Thyroid gland (tissue), 4 donors: ENCODE measurements at regions not wholly inside any gene's neighbourhood (a gene's known extent, or its start where the extent isn't known, plus 50 kb on each side); places are given as distances from the start of the nearest gene placed in this dataset.

Experiments
- DNase-seq, 2 donors: peaks; one replicate each; pipeline ENCODE4 v3.0.0-alpha.2; 2019
- H3K27ac ChIP-seq, 3 donors: fragments of 200-600 bp; sonication (generic); 1 replicate in 2 of 3; 2 replicates in 1 of 3; pipeline ENCODE4 v1.5.1; 2016 to 2019; ENCODE audit warnings: mild to moderate bottlenecking in 1 of 3, moderate library complexity in 1 of 3
- H3K27me3 ChIP-seq: fragments of 200-600 bp; sonication (generic); one replicate; pipeline ENCODE4 v1.5.1; 2019
- H3K36me3 ChIP-seq, 2 donors: fragments of 200-600 bp; sonication (generic); one replicate each; pipeline ENCODE4 v1.5.1; 2016 to 2019
- H3K4me1 ChIP-seq, 2 donors: fragments of 200-600 bp; sonication (generic); one replicate each; pipeline ENCODE4 v1.5.1; 2017 to 2019
- H3K4me3 ChIP-seq, 3 donors: fragments of 200-600 bp; sonication (generic); replicated peaks in 1 of 3; 1 replicate in 2 of 3; 2 replicates in 1 of 3; pipeline ENCODE4 v1.5.1; 2016; ENCODE audit warnings: mild to moderate bottlenecking in 1 of 3
- H3K9me3 ChIP-seq: fragments of 200-600 bp; sonication (generic); one replicate; pipeline ENCODE4 v1.5.1; 2017
- POLR2A ChIP-seq, 2 donors: fragments of 450-650 bp; IDR thresholded peaks; one replicate each; pipeline ENCODE4 v1.6.1; 2017; ENCODE audit warnings: antibody characterized with exemption in 2 of 2, mild to moderate bottlenecking in 2 of 2, moderate library complexity in 1 of 2
- WGBS, 2 donors: methylation state at CpG; one replicate each; pipeline ENCODE4 v1.1.5; 2017; 5-methylcytosine and 5-hydroxymethylcytosine counted together
- intact Hi-C: fragments of 100-400 bp; cut with DNase I; formaldehyde crosslinking; loops from one replicate; pipeline ENCODE4 v1.15.1; 2023
- TF ChIP-seq, protein P1 (sequence below), 6 experiments: fragments of 200-600 bp in 3 of 6; fragments of 450-650 bp in 3 of 6; sonication (generic) in 3 of 6; IDR thresholded peaks; one replicate each; pipeline ENCODE4 v1.5.1; 2016 to 2019; ENCODE audit warnings: antibody characterized with exemption in 6 of 6, mild to moderate bottlenecking in 2 of 6, inconsistent platforms in 1 of 6, moderate library complexity in 1 of 6

DNA sequence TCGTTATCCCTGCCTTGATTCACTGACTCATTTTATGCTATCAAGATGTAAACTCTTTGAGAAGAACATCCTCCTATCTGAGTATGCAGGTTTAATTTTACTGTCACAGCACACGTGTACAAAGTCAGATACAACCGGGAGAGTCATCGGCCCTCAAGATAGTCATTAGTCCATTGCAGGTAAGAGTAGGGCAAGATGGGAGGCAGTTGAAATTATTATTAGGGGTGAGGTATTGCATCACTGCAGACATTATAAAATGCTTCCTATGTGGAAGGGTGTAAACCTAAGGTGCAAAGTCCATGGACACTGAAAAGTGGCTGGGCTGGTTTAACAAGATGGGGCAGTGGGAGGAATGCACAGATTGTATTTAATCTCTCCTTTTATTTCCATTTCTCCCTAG is 113.7 kb downstream of the ARL4A start:
- Histone ChIP-seq H3K9me3 (no peaks in the 10 kb centered on the region), H3K4me1 (no peaks in the 10 kb centered on the region), H3K27ac (no peak overlapping the region), H3K36me3 (no peaks in the 10 kb centered on the region), H3K27me3 (no peaks in the 10 kb centered on the region), H3K4me3 (no peak overlapping the region)
- no peak for TF ChIP-seq POLR2A (IDR thresholded peaks at IDR 0.05)
- TF ChIP-seq, protein P1, sequence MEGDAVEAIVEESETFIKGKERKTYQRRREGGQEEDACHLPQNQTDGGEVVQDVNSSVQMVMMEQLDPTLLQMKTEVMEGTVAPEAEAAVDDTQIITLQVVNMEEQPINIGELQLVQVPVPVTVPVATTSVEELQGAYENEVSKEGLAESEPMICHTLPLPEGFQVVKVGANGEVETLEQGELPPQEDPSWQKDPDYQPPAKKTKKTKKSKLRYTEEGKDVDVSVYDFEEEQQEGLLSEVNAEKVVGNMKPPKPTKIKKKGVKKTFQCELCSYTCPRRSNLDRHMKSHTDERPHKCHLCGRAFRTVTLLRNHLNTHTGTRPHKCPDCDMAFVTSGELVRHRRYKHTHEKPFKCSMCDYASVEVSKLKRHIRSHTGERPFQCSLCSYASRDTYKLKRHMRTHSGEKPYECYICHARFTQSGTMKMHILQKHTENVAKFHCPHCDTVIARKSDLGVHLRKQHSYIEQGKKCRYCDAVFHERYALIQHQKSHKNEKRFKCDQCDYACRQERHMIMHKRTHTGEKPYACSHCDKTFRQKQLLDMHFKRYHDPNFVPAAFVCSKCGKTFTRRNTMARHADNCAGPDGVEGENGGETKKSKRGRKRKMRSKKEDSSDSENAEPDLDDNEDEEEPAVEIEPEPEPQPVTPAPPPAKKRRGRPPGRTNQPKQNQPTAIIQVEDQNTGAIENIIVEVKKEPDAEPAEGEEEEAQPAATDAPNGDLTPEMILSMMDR (IDR thresholded peaks at IDR 0.05), result no peak
- DNase-seq, result no peak
- intact Hi-C loops, result no loop called here
- 73 to 94% methylated on average over 4 of the region's 4 CpGs for WGBS, 2 donors

DNA sequence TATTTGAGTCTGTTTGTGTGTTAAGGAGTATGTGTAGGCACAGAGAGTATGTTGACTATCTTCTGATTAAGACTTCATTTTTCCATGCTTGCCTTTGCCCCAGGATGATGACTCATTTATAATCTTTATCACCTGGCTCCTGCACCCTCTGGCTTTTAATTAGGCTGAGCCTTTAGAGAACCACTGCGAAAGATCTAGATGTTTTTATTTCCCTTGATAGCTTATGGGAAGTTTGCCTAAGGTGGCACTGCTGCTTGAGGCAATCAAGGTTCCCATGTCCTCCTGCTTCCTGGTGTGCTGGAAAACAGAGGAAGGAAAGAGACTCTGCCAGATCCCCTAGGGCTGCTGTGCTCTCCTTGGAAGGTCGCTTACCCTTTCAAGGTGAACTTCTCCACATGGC is 114.6 kb downstream of the ARL4A start:
- 84 to 88% methylated on average over 2 of the region's 2 CpGs for WGBS, 2 donors
- Histone ChIP-seq H3K27me3 (no peaks in the 10 kb centered on the region), H3K36me3 (no peaks in the 10 kb centered on the region), H3K9me3 (no peaks in the 10 kb centered on the region), H3K4me1 (no peaks in the 10 kb centered on the region), H3K27ac (no peak overlapping the region), H3K4me3 (no peak overlapping the region)
- DNase-seq, result no peak
- intact Hi-C loops, result no loop called here
- no peak for TF ChIP-seq POLR2A (IDR thresholded peaks at IDR 0.05)
- TF ChIP-seq, protein P1 (IDR thresholded peaks at IDR 0.05), result no peak

DNA sequence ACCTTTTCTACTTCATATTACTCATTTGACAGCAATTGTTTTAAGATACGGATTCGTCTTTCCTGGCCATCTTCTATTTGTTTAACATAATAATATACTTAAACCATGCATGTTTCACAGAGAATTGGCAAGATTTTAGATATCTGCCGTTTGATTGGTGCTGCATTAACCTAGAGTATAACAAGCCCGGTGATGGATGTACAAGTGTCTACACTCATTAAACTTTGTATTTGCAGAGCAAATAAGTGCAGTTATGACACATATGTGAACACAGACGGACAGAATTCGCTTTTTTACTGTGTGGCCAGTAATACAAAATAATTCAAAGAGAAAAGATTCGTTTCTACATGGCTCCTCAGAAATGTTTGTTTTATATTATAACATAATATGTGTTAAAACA is 116.1 kb downstream of the ARL4A start:
- WGBS, 2 donors, result 84 to 87% methylated on average over 7 of the region's 7 CpGs
- intact Hi-C loops, result no loop called here

DNA sequence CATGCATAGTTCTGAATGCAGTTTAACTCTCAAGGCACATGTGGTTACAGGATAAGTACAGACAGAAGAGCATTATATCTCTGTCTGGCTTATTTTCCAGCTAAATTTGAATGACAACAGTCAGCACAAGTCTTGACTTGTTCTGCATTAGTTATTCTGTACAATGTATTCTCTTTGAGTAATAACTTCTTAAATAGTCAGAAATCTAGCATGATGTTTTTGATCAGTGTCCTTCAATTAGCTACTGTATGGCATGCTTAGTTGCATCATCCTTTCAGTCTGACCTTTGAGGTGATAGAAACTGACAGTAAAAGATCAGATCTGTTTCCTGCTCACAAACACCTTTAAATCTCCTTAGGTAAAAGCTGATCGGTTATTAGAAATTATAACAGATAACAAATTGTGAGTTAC is 118.1 kb downstream of the ARL4A start:
- intact Hi-C loops, result no loop called here
- Histone ChIP-seq H3K36me3 (no peaks in the 10 kb centered on the region), H3K27me3 (no peaks in the 10 kb centered on the region), H3K4me1 (no peaks in the 10 kb centered on the region), H3K4me3 (no peak overlapping the region), H3K9me3 (no peaks in the 10 kb centered on the region), H3K27ac (no peak overlapping the region)
- TF ChIP-seq, protein P1 (IDR thresholded peaks at IDR 0.05), result no peak
- TF ChIP-seq POLR2A (IDR thresholded peaks at IDR 0.05), result no peak
- WGBS, 2 donors, result 86 to 93% methylated on average over 1 of the region's 1 CpG
- DNase-seq, result no peak

More for the DNA sequence above, 116.1 kb downstream of the ARL4A start:
- no peak for TF ChIP-seq POLR2A (IDR thresholded peaks at IDR 0.05)
- TF ChIP-seq, protein P1 (IDR thresholded peaks at IDR 0.05), result no peak
- Histone ChIP-seq H3K4me3 (no peak overlapping the region), H3K36me3 (no peaks in the 10 kb centered on the region), H3K27ac (no peak overlapping the region), H3K9me3 (no peaks in the 10 kb centered on the region), H3K4me1 (no peaks in the 10 kb centered on the region), H3K27me3 (no peaks in the 10 kb centered on the region)
- no peak for DNase-seq

DNA sequence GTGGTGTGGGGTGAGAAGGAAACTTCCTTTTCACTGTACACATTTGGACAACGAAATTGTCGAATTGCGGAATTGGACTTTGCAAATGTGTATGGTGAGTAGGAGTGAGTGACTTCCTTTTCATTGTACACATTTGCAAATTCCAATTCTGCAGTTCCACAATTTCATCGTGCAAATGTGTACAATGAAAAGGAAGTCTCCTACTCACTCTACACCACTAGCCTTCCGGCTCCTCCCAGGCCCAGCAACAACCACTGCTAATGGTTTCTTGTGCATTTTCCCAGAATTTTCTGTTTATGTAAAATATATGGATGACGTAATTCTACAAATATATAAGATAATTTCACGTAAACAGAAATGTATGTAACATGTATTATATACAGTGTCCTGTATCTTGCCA is 118.5 kb downstream of the ARL4A start:
- no peak overlapping the region for H3K4me3 ChIP-seq
- WGBS, 2 donors, result 78 to 93% methylated on average over 7 of the region's 7 CpGs
- TF ChIP-seq, protein P1 (IDR thresholded peaks at IDR 0.05), result no peak
- TF ChIP-seq POLR2A (IDR thresholded peaks at IDR 0.05), result no peak
- no peaks in the 10 kb centered on the region for H3K9me3 ChIP-seq
- no peaks in the 10 kb centered on the region for H3K4me1 ChIP-seq
- H3K36me3 ChIP-seq, result no peaks in the 10 kb centered on the region
- DNase-seq, result no peak
- intact Hi-C loops, result no loop called here
- no peaks in the 10 kb centered on the region for H3K27me3 ChIP-seq
- no peak overlapping the region for H3K27ac ChIP-seq
